HCT116 (cell line): ENCODE measurements at regions not wholly inside any gene's neighbourhood (a gene's known extent, or its start where the extent isn't known, plus 50 kb on each side); places are given as distances from the start of the nearest gene placed in this dataset.

Source experiments
- ATAC-seq: fragments of 200-7000 bp; cut with Tn5 transposase; 2 replicates; pipeline ENCODE4 v1.9.1; 2020; ENCODE audit warnings: mild to moderate bottlenecking, moderate library complexity
- BruUV-seq: library from RNA; stranded (reverse); fragments of 400-500 nt; replicated peaks from 2 replicates; lab custom pipeline; 2021; lab: Mats Ljungman, UMichigan
- CTCF ChIA-PET: fragments of 300-600 bp; sonication (Branson Sonifier 250); formaldehyde crosslinking; loops from one replicate; lab custom pipeline; 2021; ENCODE audit warnings: antibody characterized with exemption; lab: Charles Lee
- POLR2A ChIA-PET: fragments of 300-600, 350-600 bp; sonication (Branson Sonifier 250); formaldehyde crosslinking; loops from one replicate; lab custom pipeline; 2021; ENCODE audit warnings: antibody characterized with exemption; lab: Charles Lee
- RAD21 ChIA-PET, 2 experiments: fragments of 300-600 bp; sonication (Branson Sonifier 250); formaldehyde crosslinking; loops; one replicate each; lab custom pipeline; 2023; ENCODE audit warnings: low total read pairs in 2 of 2; ENCODE audit not compliant: uncharacterized antibody in 2 of 2, unreplicated experiment in 2 of 2, low non-redundant PET in 1 of 2; lab: Charles Lee
- DNase-seq: peaks from one replicate; pipeline ENCODE4 v3.0.0-alpha.2; 2010; ENCODE audit warnings: low read depth, low spot score
- H2AFZ ChIP-seq: fragments of 200-600 bp; shearing (Covaris generic), sonication (generic); 2 replicates; pipeline ENCODE4 v1.6.1; 2017; ENCODE audit warnings: low read depth, mixed run types, mixed read lengths, antibody characterized with exemption, low read length; ENCODE audit not compliant: poor library complexity, severe bottlenecking
- H3K27ac ChIP-seq: 2 replicates; pipeline ENCODE4 v1.5.1; 2012; ENCODE audit warnings: low read depth, low read length
- H3K27me3 ChIP-seq: fragments of 200-600 bp; sonication (generic); 2 replicates; pipeline ENCODE4 v1.6.1; 2016; ENCODE audit warnings: mixed run types, low read length, mixed read lengths; ENCODE audit not compliant: insufficient read depth
- H3K36me3 ChIP-seq, 2 experiments: fragments of 200-500 bp in 1 of 2; fragments of 200-600 bp in 1 of 2; sonication (Bioruptor generic) in 1 of 2; sonication (generic) in 1 of 2; 2 replicates each; pipeline versions ENCODE4 v1.5.1 to v1.6.1; 2014 to 2016; ENCODE audit warnings: low read length in 2 of 2, inconsistent platforms in 1 of 2, mixed read lengths in 1 of 2, mixed run types in 1 of 2; ENCODE audit not compliant: insufficient read depth in 2 of 2, control insufficient read depth in 1 of 2
- H3K4me1 ChIP-seq, 2 experiments: fragments of 200-600 bp in 1 of 2; sonication (generic) in 1 of 2; 2 replicates each; pipeline versions ENCODE4 v1.5.1 to v1.6.1; 2012 to 2017; ENCODE audit warnings: low read length in 2 of 2, inconsistent platforms in 1 of 2, mild to moderate bottlenecking in 1 of 2, mixed read lengths in 1 of 2, mixed run types in 1 of 2, moderate library complexity in 1 of 2; ENCODE audit not compliant: insufficient read depth in 2 of 2, control insufficient read depth in 1 of 2
- H3K4me2 ChIP-seq: fragments of 200-600 bp; sonication (generic); 2 replicates; pipeline ENCODE4 v1.6.1; 2017; ENCODE audit warnings: mixed run types, low read length, mixed read lengths
- H3K4me3 ChIP-seq, 2 experiments: fragments of 200-600 bp in 1 of 2; sonication (generic) in 1 of 2; replicated peaks in 1 of 2; 2 replicates each; pipeline ENCODE4 v1.5.1; 2011 to 2016; ENCODE audit warnings: low read length in 2 of 2, control low read depth in 1 of 2, low read depth in 1 of 2, mild to moderate bottlenecking in 1 of 2, mixed read lengths in 1 of 2, mixed run types in 1 of 2
- H3K79me2 ChIP-seq: fragments of 200-600 bp; sonication (generic); 2 replicates; pipeline ENCODE4 v1.6.1; 2017; ENCODE audit warnings: mild to moderate bottlenecking, mixed run types, low read length, moderate library complexity, mixed read lengths; ENCODE audit not compliant: insufficient read depth
- H3K9ac ChIP-seq: fragments of 200-600 bp; sonication (generic); 2 replicates; pipeline ENCODE4 v1.6.1; 2016; ENCODE audit warnings: low read length, mixed read lengths
- H3K9me2 ChIP-seq: fragments of 200-600 bp; sonication (generic), shearing (Covaris generic); 2 replicates; pipeline ENCODE4 v1.6.1; 2017; ENCODE audit warnings: mixed run types, mild to moderate bottlenecking, moderate library complexity; ENCODE audit not compliant: insufficient read depth
- H3K9me3 ChIP-seq, 2 experiments: fragments of 200-500 bp in 1 of 2; fragments of 200-600 bp in 1 of 2; sonication (Bioruptor generic) in 1 of 2; sonication (generic) in 1 of 2; 2 replicates each; pipeline ENCODE4 v1.6.1; 2014 to 2017; ENCODE audit warnings: low read length in 2 of 2, mixed read lengths in 2 of 2, inconsistent platforms in 1 of 2, low read depth in 1 of 2, mild to moderate bottlenecking in 1 of 2, mixed run types in 1 of 2, moderate library complexity in 1 of 2; ENCODE audit not compliant: control insufficient read depth in 1 of 2, insufficient read depth in 1 of 2
- H4K20me1 ChIP-seq: fragments of 200-600 bp; sonication (generic), shearing (Covaris generic); 2 replicates; pipeline ENCODE4 v1.6.1; 2017; ENCODE audit warnings: mixed run types, mild to moderate bottlenecking, moderate library complexity; ENCODE audit not compliant: insufficient read depth
- ATF3 ChIP-seq: IDR thresholded peaks from 2 replicates; pipeline ENCODE4 v1.6.1; 2012
- EGR1 ChIP-seq: IDR thresholded peaks from 2 replicates; pipeline ENCODE4 v1.6.1; 2012; ENCODE audit warnings: low read depth
- ELF1 ChIP-seq: IDR thresholded peaks from 2 replicates; pipeline ENCODE4 v1.6.1; 2012; ENCODE audit warnings: low read depth, borderline replicate concordance
- EZH2phosphoT487 ChIP-seq: fragments of 200-600 bp; IDR thresholded peaks from 2 replicates; pipeline ENCODE4 v1.6.1; 2018; ENCODE audit warnings: antibody characterized with exemption, borderline replicate concordance
- FOSL1 ChIP-seq: IDR thresholded peaks from 2 replicates; pipeline ENCODE4 v1.6.1; 2012; ENCODE audit warnings: low read depth
- POLR2A ChIP-seq: IDR thresholded peaks from 2 replicates; pipeline ENCODE4 v1.7.0; 2011; ENCODE audit warnings: borderline replicate concordance; ENCODE audit not compliant: insufficient read depth, insufficient read length; ENCODE audit errors: extremely low read depth
- RAD21 ChIP-seq: IDR thresholded peaks from 2 replicates; pipeline ENCODE4 v1.6.1; 2012; ENCODE audit warnings: low read depth, mild to moderate bottlenecking
- SP1 ChIP-seq: IDR thresholded peaks from 2 replicates; pipeline ENCODE4 v1.6.1; 2012; ENCODE audit warnings: low read depth
- SRF ChIP-seq: IDR thresholded peaks from 2 replicates; pipeline ENCODE4 v1.6.1; 2012; ENCODE audit warnings: low read depth
- TCF7L2 ChIP-seq: IDR thresholded peaks from 2 replicates; pipeline ENCODE4 v1.7.0; 2011; ENCODE audit warnings: borderline replicate concordance, inconsistent platforms; ENCODE audit not compliant: insufficient read depth, insufficient read length; ENCODE audit errors: extremely low read depth
- intact Hi-C: fragments of 100-400 bp; cut with micrococcal nuclease; formaldehyde crosslinking; loops from 2 replicates; pipeline ENCODE4 v1.10.0; 2022
- TF ChIP-seq, protein P1 (sequence below): IDR thresholded peaks from 2 replicates; pipeline ENCODE4 v1.6.1; 2012
- TF ChIP-seq, protein P2 (sequence below), 3 experiments: fragments of 200-600 bp in 1 of 3; sonication (generic) in 1 of 3; IDR thresholded peaks in 2 of 3; conservative IDR thresholded peaks in 1 of 3; 2 replicates each; pipeline ENCODE4 v1.5.1; 2012 to 2017; ENCODE audit warnings: low read depth in 2 of 3, low read length in 2 of 3, antibody characterized with exemption in 1 of 3, borderline replicate concordance in 1 of 3, control low read depth in 1 of 3, mild to moderate bottlenecking in 1 of 3, mixed read lengths in 1 of 3, mixed run types in 1 of 3, moderate library complexity in 1 of 3; ENCODE audit not compliant: insufficient read depth in 1 of 3

- intact Hi-C loops, result no loop called here
- H3K4me3 ChIP-seq, result no peak overlapping the region
- TF ChIP-seq FOSL1 (no peak), SP1 (no peak), RAD21 (no peak), SRF (no peak), ATF3 (no peak), EZH2phosphoT487 (no peak), EGR1 (no peak), TCF7L2 (no peak), ELF1 (no peak), POLR2A (no peak)
- TF ChIP-seq, protein P1, sequence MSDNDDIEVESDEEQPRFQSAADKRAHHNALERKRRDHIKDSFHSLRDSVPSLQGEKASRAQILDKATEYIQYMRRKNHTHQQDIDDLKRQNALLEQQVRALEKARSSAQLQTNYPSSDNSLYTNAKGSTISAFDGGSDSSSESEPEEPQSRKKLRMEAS, result no peak
- TF ChIP-seq, protein P2, sequence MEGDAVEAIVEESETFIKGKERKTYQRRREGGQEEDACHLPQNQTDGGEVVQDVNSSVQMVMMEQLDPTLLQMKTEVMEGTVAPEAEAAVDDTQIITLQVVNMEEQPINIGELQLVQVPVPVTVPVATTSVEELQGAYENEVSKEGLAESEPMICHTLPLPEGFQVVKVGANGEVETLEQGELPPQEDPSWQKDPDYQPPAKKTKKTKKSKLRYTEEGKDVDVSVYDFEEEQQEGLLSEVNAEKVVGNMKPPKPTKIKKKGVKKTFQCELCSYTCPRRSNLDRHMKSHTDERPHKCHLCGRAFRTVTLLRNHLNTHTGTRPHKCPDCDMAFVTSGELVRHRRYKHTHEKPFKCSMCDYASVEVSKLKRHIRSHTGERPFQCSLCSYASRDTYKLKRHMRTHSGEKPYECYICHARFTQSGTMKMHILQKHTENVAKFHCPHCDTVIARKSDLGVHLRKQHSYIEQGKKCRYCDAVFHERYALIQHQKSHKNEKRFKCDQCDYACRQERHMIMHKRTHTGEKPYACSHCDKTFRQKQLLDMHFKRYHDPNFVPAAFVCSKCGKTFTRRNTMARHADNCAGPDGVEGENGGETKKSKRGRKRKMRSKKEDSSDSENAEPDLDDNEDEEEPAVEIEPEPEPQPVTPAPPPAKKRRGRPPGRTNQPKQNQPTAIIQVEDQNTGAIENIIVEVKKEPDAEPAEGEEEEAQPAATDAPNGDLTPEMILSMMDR (IDR thresholded peaks at IDR 0.05 in 2 of 3, conservative IDR thresholded peaks at IDR 0.05 in 1 of 3; ENCODE audit: borderline replicate concordance in 1 of 3, insufficient read depth in 1 of 3, low read depth in 2 of 3, low read length in 2 of 3), result no peak
- TF ChIP-seq, all 23 proteins: peak for 0
- Histone ChIP-seq H3K9ac (no peak overlapping the region), H3K27ac (no peak overlapping the region), H2AFZ (no peak overlapping the region), H3K27me3 (no peaks in the 10 kb centered on the region), H3K4me2 (no peak overlapping the region), H3K4me1 (no peaks in the 10 kb centered on the region), H3K79me2 (no peaks in the 10 kb centered on the region), H3K9me3 (peaks cover 6 to 8% of the 10 kb centered on the region in 2 experiments; a peak in 2 of 4 replicates), H3K36me3 (no peaks in the 10 kb centered on the region), H3K9me2 (no peaks in the 10 kb centered on the region), H4K20me1 (no peaks in the 10 kb centered on the region)
- no TSS peak for BruUV-seq
- ChIA-PET RAD21 (no interaction called here), POLR2A (no interaction called here), CTCF (no interaction called here)
- ATAC-seq (no peak), DNase-seq (no peak)
Measured at GRCh38 chr9:23934291-23934906, 108.4 kb upstream of the ELAVL2 start.
